DND-41 (cell line): ENCODE measurements at regions not wholly inside any gene's neighbourhood (a gene's known extent, or its start where the extent isn't known, plus 50 kb on each side); places are given as distances from the start of the nearest gene placed in this dataset.

Source experiments
- CTCF ChIP-seq: IDR thresholded peaks from 2 replicates; pipeline ENCODE4 v1.5.1; 2012; ENCODE audit warnings: borderline replicate concordance, low read length, moderate library complexity, mild to moderate bottlenecking; ENCODE audit not compliant: poor library complexity, severe bottlenecking; ENCODE audit errors: extremely low read depth
- EZH2 ChIP-seq: IDR thresholded peaks from 3 replicates; pipeline ENCODE4 v1.6.1; 2012; ENCODE audit warnings: borderline replicate concordance, low read depth, mild to moderate bottlenecking, moderate library complexity, low read length, inconsistent platforms; ENCODE audit not compliant: severe bottlenecking

- TF ChIP-seq CTCF (no peak), EZH2 (no peak)
These were observed 364.5 kb upstream of the BOD1L1 start for GRCh38 chr4:13992041-13992440.
